GM21515 (cell line): ENCODE measurements at regions not wholly inside any gene's neighbourhood (a gene's known extent, or its start where the extent isn't known, plus 50 kb on each side); places are given as distances from the start of the nearest gene placed in this dataset.
"Not testable (repeated sequence)": the region's sequence is repeated elsewhere in the genome, so short reads cannot be mapped to it uniquely, and the experiment has no call there.

Experiments
- ATAC-seq: cut with Tn5 transposase; IDR thresholded peaks from one replicate; pipeline ENCODE4 v1.9.1; 2021; ENCODE audit not compliant: unreplicated experiment

GRCh38 chr1:157460381-157460780 lies 91.9 kb downstream of the FCRL5 start:
- no peak for ATAC-seq

- no peak for ATAC-seq
Observed at GRCh38 chr1:157457279-157457678, 95.0 kb downstream of the FCRL5 start.

GRCh38 chr1:157455318-157455717 lies 97.0 kb downstream of the FCRL5 start:
- no peak for ATAC-seq

- ATAC-seq = no peak
Observed at GRCh38 chr1:157450106-157450505, 102.2 kb downstream of the FCRL5 start.

GRCh38 chr1:157448636-157449035 lies 103.7 kb downstream of the FCRL5 start:
- no peak for ATAC-seq

GRCh38 chr1:157446356-157446755 lies 106.0 kb downstream of the FCRL5 start:
- not testable (repeated sequence) for ATAC-seq

- not testable (repeated sequence) for ATAC-seq
Observed at GRCh38 chr1:157445616-157446140, 106.6 kb downstream of the FCRL5 start.

- no peak for ATAC-seq
Observed at GRCh38 chr1:157442065-157442464, 110.2 kb downstream of the FCRL5 start.

- no peak for ATAC-seq
Observed at GRCh38 chr1:157439302-157439954, 112.9 kb downstream of the FCRL5 start.

- no peak for ATAC-seq
Observed at GRCh38 chr1:157438613-157439012, 113.7 kb downstream of the FCRL5 start.

- no peak for ATAC-seq
Observed at GRCh38 chr1:157438146-157438545, 114.2 kb downstream of the FCRL5 start.

GRCh38 chr1:157437296-157437695 lies 115.0 kb downstream of the FCRL5 start:
- ATAC-seq = no peak

GRCh38 chr1:157431751-157432150 lies 120.6 kb downstream of the FCRL5 start:
- no peak for ATAC-seq

GRCh38 chr1:157429601-157430240 lies 122.6 kb downstream of the FCRL5 start:
- no peak for ATAC-seq

- not testable (repeated sequence) for ATAC-seq
Observed at GRCh38 chr1:157423764-157424163, 128.6 kb downstream of the FCRL5 start.

GRCh38 chr1:157419845-157420542 lies 132.3 kb downstream of the FCRL5 start:
- no peak for ATAC-seq

- ATAC-seq = no peak
Observed at GRCh38 chr1:157418659-157419058, 133.7 kb downstream of the FCRL5 start.

- ATAC-seq = no peak
Observed at GRCh38 chr1:157418231-157418630, 134.1 kb downstream of the FCRL5 start.

GRCh38 chr1:157415661-157416060 lies 136.7 kb downstream of the FCRL5 start:
- ATAC-seq = no peak

- no peak for ATAC-seq
Observed at GRCh38 chr1:157412308-157412707, 140.0 kb downstream of the FCRL5 start.

GRCh38 chr1:157411769-157412168 lies 140.5 kb downstream of the FCRL5 start:
- no peak for ATAC-seq

- no peak for ATAC-seq
Observed at GRCh38 chr1:157411064-157411463, 141.3 kb downstream of the FCRL5 start.
